Thymus (tissue), 11 donors: ENCODE measurements at regions not wholly inside any gene's neighbourhood (a gene's known extent, or its start where the extent isn't known, plus 50 kb on each side); places are given as distances from the start of the nearest gene placed in this dataset.

Experiments used
- DNase-seq, 9 donors: peaks; one replicate each; pipeline ENCODE4 v3.0.0-alpha.2; 2013; ENCODE audit warnings: low spot score in 9 of 9, low read depth in 6 of 9, missing footprints in 1 of 9
- H3K27ac ChIP-seq, 2 donors: one replicate each; pipeline ENCODE4 v1.5.1; 2013; ENCODE audit warnings: control low read depth in 1 of 2, low read depth in 1 of 2, low read length in 1 of 2, mild to moderate bottlenecking in 1 of 2, moderate library complexity in 1 of 2
- H3K27me3 ChIP-seq, 2 donors: one replicate each; pipeline ENCODE4 v1.5.1; 2013; ENCODE audit warnings: low read length in 1 of 2; ENCODE audit not compliant: control insufficient read depth in 2 of 2, insufficient read depth in 1 of 2
- H3K36me3 ChIP-seq, 2 donors: one replicate each; pipeline ENCODE4 v1.5.1; 2013; ENCODE audit warnings: low read length in 1 of 2, mild to moderate bottlenecking in 1 of 2, moderate library complexity in 1 of 2; ENCODE audit not compliant: control insufficient read depth in 2 of 2, insufficient read depth in 2 of 2
- H3K4me1 ChIP-seq, 2 donors: one replicate each; pipeline ENCODE4 v1.5.1; 2013; ENCODE audit warnings: low read length in 2 of 2; ENCODE audit not compliant: control insufficient read depth in 2 of 2, insufficient read depth in 2 of 2
- H3K4me3 ChIP-seq, 2 donors: one replicate each; pipeline ENCODE4 v1.5.1; 2013; ENCODE audit warnings: low read length in 2 of 2, control low read depth in 1 of 2, mild to moderate bottlenecking in 1 of 2
- H3K9me3 ChIP-seq, 2 donors: one replicate each; pipeline ENCODE4 v1.5.1; 2013; ENCODE audit warnings: low read length in 1 of 2, mild to moderate bottlenecking in 1 of 2; ENCODE audit not compliant: control insufficient read depth in 2 of 2, insufficient read depth in 1 of 2
- WGBS: extraction: QIAGEN DNeasy Blood & Tissue Kit; methylation state at CpG from one replicate; pipeline ENCODE4 v1.1.7; 2013; 5-methylcytosine and 5-hydroxymethylcytosine counted together
- donor health status: healthy.

DNA sequence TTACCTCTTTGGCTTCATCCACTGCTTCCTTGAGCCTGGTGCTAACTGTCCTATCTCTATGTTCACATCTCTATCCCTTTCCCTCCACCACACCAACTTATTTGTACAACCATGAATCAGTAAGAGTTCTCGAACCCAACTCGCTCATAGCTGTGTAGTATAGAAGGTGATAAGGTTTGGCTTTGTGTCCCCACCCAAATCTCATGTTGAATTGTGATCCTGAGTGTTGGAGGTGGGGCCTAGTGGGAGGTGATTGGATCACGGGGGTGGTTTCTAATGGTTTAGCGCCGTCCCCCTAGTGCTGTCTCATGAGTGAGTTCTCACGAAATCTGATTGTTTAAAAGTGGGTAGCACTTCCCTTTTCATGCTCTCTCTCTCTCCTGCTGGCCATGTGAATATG is 235.6 kb upstream of the FMN2 start:
- Histone ChIP-seq H3K4me3 (no peak overlapping the region), H3K9me3 (no peaks in the 10 kb centered on the region), H3K4me1 (no peaks in the 10 kb centered on the region), H3K36me3 (no peaks in the 10 kb centered on the region), H3K27ac (no peak overlapping the region), H3K27me3 (no peaks in the 10 kb centered on the region)
- DNase-seq = no peak
- 80% methylated on average over 6 of the region's 6 CpGs for WGBS

DNA sequence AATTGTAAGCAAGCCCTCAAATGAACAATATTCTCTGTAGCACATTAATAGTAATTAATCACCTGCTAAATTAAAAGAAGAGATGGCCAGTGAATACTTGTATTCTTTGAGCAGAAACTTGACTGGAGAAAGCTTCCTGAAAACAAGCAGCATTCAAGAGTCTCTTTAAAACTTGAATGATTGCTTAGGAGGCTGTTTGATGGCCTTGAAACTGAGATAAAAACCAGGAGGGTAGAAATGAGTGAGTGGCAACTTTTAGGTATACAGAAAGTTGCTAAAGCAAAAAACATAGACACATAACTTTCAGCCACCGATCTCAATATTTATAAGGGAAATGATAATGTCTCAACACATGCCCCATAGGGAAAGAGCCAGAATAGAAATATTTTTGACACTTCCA is 234.8 kb upstream of the FMN2 start:
- Histone ChIP-seq H3K27me3 (no peaks in the 10 kb centered on the region), H3K4me1 (no peaks in the 10 kb centered on the region), H3K27ac (no peak overlapping the region), H3K4me3 (no peak overlapping the region), H3K9me3 (no peaks in the 10 kb centered on the region), H3K36me3 (no peaks in the 10 kb centered on the region)
- no peak for DNase-seq
- WGBS = 97% methylated on average over 1 of the region's 1 CpG

DNA sequence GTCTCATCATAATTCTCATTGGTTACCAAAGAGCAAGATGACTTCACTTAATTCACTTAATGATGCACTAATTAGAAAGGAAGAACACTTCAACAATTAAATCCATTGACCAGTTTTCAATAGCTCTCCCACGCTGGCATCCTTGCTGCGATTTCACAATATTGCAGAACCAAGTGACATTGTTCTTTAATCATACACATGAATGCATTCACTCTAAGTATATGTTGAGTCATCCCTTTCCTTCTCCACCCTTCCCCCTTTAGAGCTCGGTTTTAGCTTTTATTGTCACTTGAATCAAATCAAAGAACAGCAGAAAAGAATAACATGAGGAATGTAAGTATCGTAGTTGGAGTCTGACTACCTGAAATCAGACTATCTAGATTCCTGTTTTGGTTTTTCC is 233.6 kb upstream of the FMN2 start:
- no peak for DNase-seq
- no peaks in the 10 kb centered on the region for H3K36me3 ChIP-seq
- H3K4me3 ChIP-seq = no peak overlapping the region
- 71% methylated on average over 4 of the region's 4 CpGs for WGBS
- no peak overlapping the region for H3K27ac ChIP-seq
- H3K4me1 ChIP-seq = no peaks in the 10 kb centered on the region
- no peaks in the 10 kb centered on the region for H3K27me3 ChIP-seq
- H3K9me3 ChIP-seq = no peaks in the 10 kb centered on the region

DNA sequence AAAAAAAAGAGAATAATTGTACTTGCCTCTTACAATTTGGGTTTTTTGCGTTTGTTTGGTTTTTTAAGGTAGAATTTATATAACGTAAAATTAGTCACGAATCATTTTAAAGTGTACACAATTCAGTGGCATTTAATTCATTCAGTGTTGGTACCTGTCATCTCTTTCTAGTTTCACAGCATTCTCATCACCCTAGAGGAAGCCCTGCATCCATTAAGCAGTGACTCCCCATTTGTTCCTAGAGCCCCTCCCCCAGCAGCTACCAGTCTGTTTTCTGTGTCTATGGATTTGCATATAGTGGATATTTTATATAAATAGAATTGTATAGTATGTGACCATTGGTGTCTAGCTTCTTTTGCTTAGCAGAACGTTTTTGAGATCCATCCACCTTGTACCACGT is 233.2 kb upstream of the FMN2 start:
- Histone ChIP-seq H3K27ac (no peak overlapping the region), H3K36me3 (no peaks in the 10 kb centered on the region), H3K4me3 (no peak overlapping the region), H3K27me3 (no peaks in the 10 kb centered on the region), H3K9me3 (no peaks in the 10 kb centered on the region), H3K4me1 (no peaks in the 10 kb centered on the region)
- DNase-seq = no peak
- WGBS = 96% methylated on average over 5 of the region's 5 CpGs

DNA sequence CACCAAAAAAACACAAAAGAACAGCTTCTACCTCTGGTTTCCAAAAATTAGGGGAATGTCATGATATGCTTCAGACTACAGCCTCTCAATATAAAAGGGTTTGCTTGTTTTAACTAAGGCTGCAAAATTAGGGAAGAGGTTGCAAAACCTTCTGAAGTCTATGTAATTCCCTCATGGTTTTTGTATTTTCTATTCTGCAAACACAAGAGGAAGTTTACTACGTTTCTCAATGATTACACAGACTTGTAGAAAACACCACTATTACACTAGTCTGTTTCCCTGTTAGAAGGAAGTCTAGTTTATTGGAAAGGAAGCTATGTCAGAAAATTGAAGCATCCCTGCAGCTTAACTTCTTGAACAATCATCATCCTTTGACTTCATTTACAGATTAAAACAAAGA is 229.7 kb upstream of the FMN2 start:
- Histone ChIP-seq H3K27ac (no peak overlapping the region), H3K27me3 (no peaks in the 10 kb centered on the region)
- 52% methylated on average over 1 of the region's 1 CpG for WGBS

DNA sequence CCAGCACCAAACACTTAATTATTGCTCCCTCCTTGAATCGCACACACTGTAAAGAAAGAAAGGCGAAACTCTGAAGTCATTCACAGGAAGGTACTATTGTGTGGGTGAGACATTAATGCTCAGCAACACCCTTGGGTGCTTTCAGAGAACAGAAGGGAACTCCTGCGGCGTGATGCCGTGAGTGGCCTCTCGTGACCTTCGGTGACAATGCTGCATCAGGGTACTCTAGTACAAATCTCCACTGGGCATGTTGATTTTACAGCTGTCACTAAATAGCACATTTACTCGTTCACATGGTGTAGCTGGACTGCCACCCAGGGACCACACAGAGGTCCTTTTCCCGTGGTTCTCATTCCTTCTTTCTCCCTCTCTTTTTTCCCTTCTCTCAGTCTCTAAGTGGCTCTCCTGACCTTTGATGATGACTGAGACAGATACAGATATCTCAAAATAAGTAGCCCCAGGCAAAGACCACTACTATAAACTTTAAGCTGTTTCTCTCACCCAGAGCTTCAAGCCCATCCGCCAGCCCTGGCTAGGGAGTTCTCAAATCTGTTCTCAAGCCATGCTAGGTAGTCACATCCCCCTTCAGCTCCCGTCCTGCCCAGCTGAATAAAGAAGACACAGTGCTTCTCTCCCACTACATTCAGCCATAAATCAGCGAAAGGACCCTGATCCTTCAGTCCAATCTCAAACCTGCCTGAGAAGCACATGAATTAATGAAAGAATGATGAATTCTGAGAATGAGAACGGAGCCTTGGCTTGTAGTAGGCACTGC is 223.4 kb upstream of the FMN2 start:
- Histone ChIP-seq H3K36me3 (no peaks in the 10 kb centered on the region), H3K27ac (no peak overlapping the region), H3K27me3 (no peaks in the 10 kb centered on the region), H3K9me3 (no peaks in the 10 kb centered on the region), H3K4me3 (no peak overlapping the region), H3K4me1 (no peaks in the 10 kb centered on the region)
- DNase-seq = no peak
- 95% methylated on average over 13 of the region's 13 CpGs for WGBS

More for the DNA sequence above, 229.7 kb upstream of the FMN2 start:
- Histone ChIP-seq H3K4me3 (no peak overlapping the region), H3K36me3 (no peaks in the 10 kb centered on the region), H3K4me1 (no peaks in the 10 kb centered on the region), H3K9me3 (no peaks in the 10 kb centered on the region)
- DNase-seq = no peak

DNA sequence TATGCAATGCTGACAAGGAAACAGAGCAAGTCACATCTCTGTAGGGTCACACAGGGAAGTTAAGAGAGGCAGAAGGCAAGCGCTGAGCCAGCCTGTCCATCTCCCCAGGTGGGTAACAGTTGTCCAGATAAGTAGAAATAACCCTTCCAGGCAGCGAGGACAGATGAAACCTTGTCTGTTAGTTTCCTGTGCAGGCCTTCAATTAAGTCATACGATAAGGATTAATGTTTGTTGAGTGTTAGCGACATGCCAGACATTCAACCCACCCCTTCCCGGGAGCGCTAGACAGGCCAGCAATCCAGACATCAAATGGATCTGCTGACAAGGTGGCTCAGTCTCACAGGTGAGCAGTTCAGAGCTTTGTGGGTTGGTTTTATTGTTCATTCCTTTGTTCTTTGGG is 221.5 kb upstream of the FMN2 start:
- H3K36me3 ChIP-seq = no peaks in the 10 kb centered on the region
- no peaks in the 10 kb centered on the region for H3K27me3 ChIP-seq
- WGBS = 95% methylated on average over 6 of the region's 6 CpGs
- H3K27ac ChIP-seq = no peak overlapping the region
- no peak for DNase-seq
- no peaks in the 10 kb centered on the region for H3K4me1 ChIP-seq
- no peak overlapping the region for H3K4me3 ChIP-seq
- H3K9me3 ChIP-seq = no peaks in the 10 kb centered on the region

DNA sequence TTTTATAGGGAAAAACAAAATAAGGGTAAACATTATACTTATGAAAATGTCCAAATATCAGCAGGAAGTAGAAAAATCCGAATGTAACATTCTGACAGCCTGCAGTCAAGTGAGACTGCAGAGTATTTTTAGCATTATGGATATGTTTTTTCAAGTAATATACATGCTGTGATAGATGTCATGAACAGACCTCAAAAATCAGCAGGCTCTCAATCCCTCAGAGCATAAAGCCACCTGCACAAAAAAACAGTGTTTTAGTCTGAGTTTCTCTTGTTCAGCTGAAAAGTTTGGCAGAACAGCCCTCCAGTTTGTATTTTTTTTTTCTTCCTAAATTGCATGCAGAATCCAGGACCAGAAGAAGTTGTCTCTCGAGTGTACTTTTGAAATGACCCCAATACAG is 219.1 kb upstream of the FMN2 start:
- H3K36me3 ChIP-seq = no peaks in the 10 kb centered on the region
- H3K9me3 ChIP-seq = no peaks in the 10 kb centered on the region
- no peaks in the 10 kb centered on the region for H3K27me3 ChIP-seq
- no peak for DNase-seq
- H3K4me3 ChIP-seq = no peak overlapping the region
- H3K27ac ChIP-seq = no peak overlapping the region
- WGBS = 56% methylated on average over 2 of the region's 2 CpGs
- H3K4me1 ChIP-seq = no peaks in the 10 kb centered on the region

DNA sequence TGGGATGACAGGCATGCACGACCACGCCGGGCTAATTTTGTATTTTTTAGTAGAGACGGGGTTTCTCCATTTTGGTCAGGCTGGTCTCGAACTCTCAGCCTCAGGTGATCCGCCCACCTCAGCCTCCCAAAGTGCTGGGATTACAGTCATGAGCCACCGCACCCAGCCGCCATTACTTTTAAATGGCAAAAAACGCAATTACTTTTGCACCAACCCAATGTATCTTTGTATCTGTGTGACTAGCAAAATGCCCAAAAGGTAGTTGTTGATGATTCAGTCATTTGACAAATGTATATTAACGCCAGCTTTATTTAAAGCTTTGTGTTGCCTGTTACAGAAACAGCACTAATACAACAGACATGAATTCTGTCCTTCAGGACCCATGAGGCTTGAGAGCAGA is 216.9 kb upstream of the FMN2 start:
- DNase-seq = no peak
- Histone ChIP-seq H3K9me3 (no peaks in the 10 kb centered on the region), H3K27me3 (no peaks in the 10 kb centered on the region), H3K36me3 (no peaks in the 10 kb centered on the region), H3K27ac (no peak overlapping the region), H3K4me1 (no peaks in the 10 kb centered on the region), H3K4me3 (no peak overlapping the region)
- 95% methylated on average over 10 of the region's 10 CpGs for WGBS
